ENCODE measurements at regions not wholly inside any gene's neighbourhood (a gene's known extent, or its start where the extent isn't known, plus 50 kb on each side); places are given as distances from the start of the nearest gene placed in this dataset.

DNA sequence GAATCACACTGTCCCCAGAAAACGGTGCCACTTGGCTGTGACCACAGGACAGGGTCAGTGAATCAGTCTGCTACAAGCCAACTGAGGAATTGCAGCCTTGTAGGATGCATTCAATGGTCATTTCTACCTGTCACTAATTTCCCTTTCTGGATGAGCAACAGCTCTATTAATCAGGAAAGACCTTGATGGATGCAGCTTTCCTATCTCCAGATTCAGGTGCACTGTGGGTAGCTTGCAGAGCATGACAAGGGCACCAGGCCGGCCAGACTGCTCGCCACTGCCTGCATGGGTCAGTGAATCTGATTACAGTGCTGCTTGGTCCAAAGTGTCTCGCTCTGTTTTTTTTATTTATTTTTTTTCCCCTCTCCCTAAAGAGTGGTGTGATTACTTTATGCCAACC is 506.8 kb upstream of the AUTS2 start:
- intact Hi-C loops (cut with DNase I) = no loop called here
- Histone ChIP-seq H3K36me3 (no peaks in the 10 kb centered on the region), H3K27ac (no peak overlapping the region), H3K4me1 (no peaks in the 10 kb centered on the region), H3K27me3 (peaks cover 0 to 5% (median 0%) of the 10 kb centered on the region in 9 donors), H3K9me3 (peaks cover 0 to 12% (median 3%) of the 10 kb centered on the region in 12 donors), H3K4me3 (no peak overlapping the region)
- DNase-seq (no peak), ATAC-seq (no peak)
- WGBS, 4 donors = 78 to 84% (median 82%) methylated on average over 4 of the region's 4 CpGs
- no peak for TF ChIP-seq POLR2A (IDR thresholded peaks at IDR 0.05)

DNA sequence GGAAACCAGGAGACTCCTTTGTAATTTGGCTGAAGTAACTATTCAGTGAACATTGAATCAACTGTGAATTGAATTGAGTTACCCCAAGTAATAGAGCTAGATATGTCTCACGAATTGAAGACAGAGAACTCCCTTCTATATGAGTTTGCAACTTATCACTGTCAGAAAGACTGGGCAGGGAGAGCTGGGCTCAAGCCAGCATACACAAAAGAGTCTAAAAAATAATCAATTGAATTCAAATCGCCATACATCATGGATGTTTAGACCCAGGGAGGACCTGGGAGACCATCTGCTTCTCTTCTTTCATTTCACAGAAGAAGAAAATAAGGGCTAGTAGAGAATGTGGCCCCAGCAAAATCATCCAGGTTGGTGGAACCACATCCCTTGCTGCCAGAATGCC is 503.1 kb upstream of the AUTS2 start:
- no peaks in the 10 kb centered on the region for H3K4me1 ChIP-seq
- peaks cover 0 to 12% (median 3%) of the 10 kb centered on the region in 12 donors for H3K9me3 ChIP-seq
- TF ChIP-seq POLR2A (IDR thresholded peaks at IDR 0.05) (no peak), CTCF (IDR thresholded peaks at IDR 0.05) (no peak)
- no peak overlapping the region for H3K4me3 ChIP-seq
- peaks cover 0 to 3% (median 0%) of the 10 kb centered on the region in 9 donors for H3K27me3 ChIP-seq
- DNase-seq = no peak
- ATAC-seq = no peak
- intact Hi-C loops (cut with DNase I) = no loop called here
- 65 to 77% (median 67%) methylated on average over 2 of the region's 2 CpGs for WGBS, 4 donors
- H3K36me3 ChIP-seq = no peaks in the 10 kb centered on the region
- no peak overlapping the region for H3K27ac ChIP-seq

- ATAC-seq (no peak), DNase-seq (no peak)
- Histone ChIP-seq H3K4me1 (no peaks in the 10 kb centered on the region), H3K27ac (no peak overlapping the region), H3K27me3 (no peaks in the 10 kb centered on the region), H3K36me3 (no peaks in the 10 kb centered on the region), H3K9me3 (peaks cover 0 to 12% (median 3%) of the 10 kb centered on the region in 12 donors), H3K4me3 (no peak overlapping the region)
- intact Hi-C loops (cut with DNase I) = no loop called here
- WGBS, 4 donors = 72 to 84% (median 82%) methylated on average over 4 of the region's 4 CpGs
- TF ChIP-seq POLR2A (IDR thresholded peaks at IDR 0.05) (no peak), CTCF (IDR thresholded peaks at IDR 0.05) (no peak)
Observed at GRCh38 chr7:69095649-69096048, 502.6 kb upstream of the AUTS2 start.

DNA sequence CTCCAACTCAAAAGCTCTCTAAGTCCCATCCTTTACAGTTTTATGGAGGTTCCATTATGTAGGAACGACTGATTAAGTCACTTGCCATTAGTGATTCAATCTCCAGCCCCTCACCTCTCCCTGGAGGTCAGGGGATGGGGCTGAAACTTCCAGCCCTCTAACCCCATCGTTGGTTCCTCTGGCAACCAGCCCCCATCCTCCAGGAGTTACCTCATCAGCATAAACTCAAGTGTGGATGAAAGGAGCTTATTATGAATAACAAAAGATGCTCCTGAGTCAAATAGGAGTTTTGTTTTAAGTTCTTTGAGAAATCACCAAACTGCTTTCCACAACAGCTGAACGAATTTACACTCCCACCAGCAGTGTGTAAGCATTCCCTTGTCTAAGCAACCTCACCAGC is 494.3 kb upstream of the AUTS2 start:
- H3K4me3 ChIP-seq = no peak overlapping the region
- H3K36me3 ChIP-seq = no peaks in the 10 kb centered on the region
- no peaks in the 10 kb centered on the region for H3K9me3 ChIP-seq
- ATAC-seq = no peak
- no peak overlapping the region for H3K27ac ChIP-seq
- TF ChIP-seq POLR2A (IDR thresholded peaks at IDR 0.05) = no peak
- no peak for TF ChIP-seq CTCF (IDR thresholded peaks at IDR 0.05)
- no peak for DNase-seq
- 49 to 56% (median 54%) methylated on average over 3 of the region's 3 CpGs for WGBS, 4 donors
- intact Hi-C loops (cut with DNase I) = no loop called here
- H3K27me3 ChIP-seq = no peaks in the 10 kb centered on the region
- no peaks in the 10 kb centered on the region for H3K4me1 ChIP-seq

- intact Hi-C loops (cut with DNase I) = no loop called here
- Histone ChIP-seq H3K36me3 (no peaks in the 10 kb centered on the region), H3K4me3 (no peak overlapping the region), H3K27me3 (no peaks in the 10 kb centered on the region), H3K4me1 (no peaks in the 10 kb centered on the region), H3K27ac (no peak overlapping the region), H3K9me3 (no peaks in the 10 kb centered on the region)
- 78 to 84% (median 80%) methylated on average over 3 of the region's 3 CpGs for WGBS, 4 donors
- TF ChIP-seq POLR2A (IDR thresholded peaks at IDR 0.05) = no peak
- TF ChIP-seq CTCF (IDR thresholded peaks at IDR 0.05) = no peak
- ATAC-seq = no peak
- DNase-seq = no peak
Observed at GRCh38 chr7:69105092-69105491, 493.2 kb upstream of the AUTS2 start.
